Right lobe of liver (tissue), 4 donors: ENCODE measurements at regions not wholly inside any gene's neighbourhood (a gene's known extent, or its start where the extent isn't known, plus 50 kb on each side); places are given as distances from the start of the nearest gene placed in this dataset.

Experiments used
- CTCF ChIP-seq, 4 donors: fragments of 200-600 bp in 3 of 4; fragments of 450-650 bp in 1 of 4; IDR thresholded peaks; one replicate each; pipeline versions ENCODE4 v1.5.1 to v1.8.0; 2016 to 2022; ENCODE audit warnings: antibody characterized with exemption in 4 of 4, mild to moderate bottlenecking in 2 of 4
- POLR2A ChIP-seq: fragments of 450-650 bp; IDR thresholded peaks from one replicate; pipeline ENCODE4 v1.6.1; 2017; ENCODE audit warnings: antibody characterized with exemption, mild to moderate bottlenecking
- donor health status: DM: no; HTN: no; CAD: no.
- donor health status: DM: no; HTN: no; CAD: no.
- donor health status: DM: no; HTN: yes; CAD: no.

DNA sequence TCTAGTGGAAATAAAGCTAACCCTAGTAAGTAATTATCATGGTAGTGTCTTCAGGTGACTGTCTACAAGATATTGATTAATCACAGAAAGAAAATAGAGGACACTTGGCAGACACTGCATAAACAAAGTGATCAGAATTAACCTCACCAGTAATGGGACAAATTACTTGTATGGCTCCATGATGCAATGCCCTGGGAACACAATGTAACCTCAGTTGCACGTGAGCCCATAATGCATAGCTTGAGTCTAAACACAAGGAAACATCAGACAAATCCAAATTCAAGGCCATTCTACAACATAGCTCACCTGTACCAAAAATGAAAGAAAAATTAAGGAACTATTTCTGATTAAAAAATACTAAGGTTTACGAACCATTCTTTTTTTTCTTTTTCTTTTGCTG lies 92.4 kb upstream of the SSTR4 start:
- TF ChIP-seq CTCF (IDR thresholded peaks at IDR 0.05): no peak
- no peak for TF ChIP-seq POLR2A
